ENCODE measurements at regions not wholly inside any gene's neighbourhood (a gene's known extent, or its start where the extent isn't known, plus 50 kb on each side); places are given as distances from the start of the nearest gene placed in this dataset.

GRCh38 chr4:42331040-42331439, 66.2 kb upstream of the SHISA3 start:
- no peak for TF ChIP-seq CTCF (conservative IDR thresholded peaks at IDR 0.05; ENCODE audit: low read depth, low read length)
- TF ChIP-seq POLR2A (IDR thresholded peaks at IDR 0.05; ENCODE audit: low read depth, low read length): no peak
- no peak for TF ChIP-seq USF2 (IDR thresholded peaks at IDR 0.05; ENCODE audit: low read depth, low read length)
- no peak for TF ChIP-seq CHD1 (IDR thresholded peaks at IDR 0.05; ENCODE audit: low read depth, low read length)
- TF ChIP-seq FOS (IDR thresholded peaks at IDR 0.05; ENCODE audit: low read depth, low read length): no peak
- TF ChIP-seq MXI1 (IDR thresholded peaks at IDR 0.05; ENCODE audit: borderline replicate concordance, low read depth, low read length): no peak
- no peak for TF ChIP-seq CEBPB (IDR thresholded peaks at IDR 0.05; ENCODE audit: low read depth, low read length)
- TF ChIP-seq RFX5 (IDR thresholded peaks at IDR 0.05; ENCODE audit: low read depth, low read length): no peak
- TF ChIP-seq SMC3 (IDR thresholded peaks at IDR 0.05; ENCODE audit: low read depth, low read length): no peak
- no peak for TF ChIP-seq BHLHE40 (IDR thresholded peaks at IDR 0.05; ENCODE audit: low read depth, low read length)
- no peak for TF ChIP-seq RAD21 (IDR thresholded peaks at IDR 0.05; ENCODE audit: low read length)
- TF ChIP-seq RCOR1 (IDR thresholded peaks at IDR 0.05; ENCODE audit: insufficient replicate concordance, low read length): no peak

Data from IMR-90 (cell line).